Psoas muscle (tissue), 7 donors: ENCODE measurements at regions not wholly inside any gene's neighbourhood (a gene's known extent, or its start where the extent isn't known, plus 50 kb on each side); places are given as distances from the start of the nearest gene placed in this dataset.

Experiments
- ATAC-seq, 4 donors: fragments of 200-7000 bp; cut with Tn5 transposase; one replicate each; pipeline ENCODE4 v1.9.1; 2020; ENCODE audit warnings: moderate library complexity in 3 of 4, mild to moderate bottlenecking in 2 of 4
- DNase-seq, 2 donors: peaks; one replicate each; pipeline ENCODE4 v3.0.0-alpha.2; 2020
- H3K27ac ChIP-seq: fragments of 200-600 bp; one replicate; pipeline ENCODE4 v1.8.0; 2022
- H3K27me3 ChIP-seq, 3 donors: fragments of 200-600 bp in 1 of 3; one replicate each; pipeline versions ENCODE4 v1.6.1 to v1.8.0; 2013 to 2022; ENCODE audit warnings: low read length in 2 of 3, mild to moderate bottlenecking in 2 of 3, moderate library complexity in 1 of 3; ENCODE audit not compliant: insufficient read depth in 3 of 3
- H3K36me3 ChIP-seq, 2 donors: fragments of 200-600 bp in 1 of 2; one replicate each; pipeline versions ENCODE4 v1.6.1 to v1.8.0; 2013 to 2022; ENCODE audit warnings: low read depth in 1 of 2, mild to moderate bottlenecking in 1 of 2, moderate library complexity in 1 of 2; ENCODE audit not compliant: insufficient read depth in 1 of 2
- H3K4me1 ChIP-seq: fragments of 200-600 bp; one replicate; pipeline ENCODE4 v1.8.0; 2022
- H3K4me3 ChIP-seq: fragments of 200-600 bp; one replicate; pipeline ENCODE4 v1.8.0; 2022; ENCODE audit warnings: mild to moderate bottlenecking
- H3K9me3 ChIP-seq: fragments of 200-600 bp; one replicate; pipeline ENCODE4 v1.8.0; 2022
- CTCF ChIP-seq: fragments of 200-600 bp; IDR thresholded peaks from one replicate; pipeline ENCODE4 v1.8.0; 2022; ENCODE audit warnings: antibody characterized with exemption
- WGBS, 3 donors: extraction: QIAGEN DNeasy Blood & Tissue Kit; methylation state at CpG; one replicate each; pipeline versions ENCODE4 v1.1.6 to v1.1.7; 2013; 5-methylcytosine and 5-hydroxymethylcytosine counted together
- intact Hi-C, 2 donors: fragments of 100-400 bp; cut with DNase I; formaldehyde crosslinking; loops; one replicate each; pipeline versions ENCODE4 v1.11.0 to v1.14.2; 2022
- donor health status: healthy with polysubstance abuse.
- donor health status: DM: no; HTN: no; CAD: no; lungs with moderate emphysema.
- donor health status: Bipolar disorder and iron deficiency.
- donor health status: healthy.
- donor health status: DM: yes; HTN: yes; CAD: no.
- donor health status: DM: no; HTN: no; CAD: no.
- donor health status: DM: yes; HTN: yes; CAD: no.

DNA sequence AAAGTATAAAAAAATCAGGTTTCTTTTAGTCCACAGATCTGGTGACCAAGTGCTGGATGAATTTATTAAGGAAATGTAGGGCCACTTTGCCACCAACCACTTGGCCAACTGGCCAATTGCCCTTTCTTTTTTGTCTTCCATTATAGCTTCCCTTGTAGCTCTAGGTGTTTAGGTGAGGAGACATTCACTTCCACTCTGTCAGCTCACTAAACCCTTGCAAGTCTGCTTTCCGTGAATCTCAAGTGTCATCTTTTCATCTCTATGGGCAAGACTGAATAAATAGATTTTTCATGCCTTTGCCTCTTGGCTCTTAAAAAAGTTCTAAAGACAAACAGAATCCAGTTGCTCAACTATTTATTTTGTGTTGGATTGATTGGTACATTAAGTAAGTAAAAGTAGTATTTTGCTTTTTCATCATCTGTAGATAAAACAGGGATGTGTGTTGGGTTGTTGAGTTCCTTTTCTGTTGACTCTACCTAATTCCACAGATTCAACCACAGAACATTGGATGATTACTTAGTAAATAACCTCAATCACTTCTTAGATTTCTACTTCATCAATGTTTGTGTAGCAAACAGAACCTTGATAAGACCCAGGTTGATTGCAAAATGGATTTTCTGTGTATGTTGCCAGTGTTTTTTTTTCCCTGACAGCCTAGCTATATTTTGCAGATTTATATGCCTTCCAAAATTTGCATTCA is 68.1 kb upstream of the GRXCR1 start:
- no peak for TF ChIP-seq CTCF
- no peak overlapping the region for H3K4me3 ChIP-seq
- intact Hi-C loops, result no loop called here
- H3K36me3 ChIP-seq, result no peaks in the 10 kb centered on the region
- 62 to 84% (median 75%) methylated on average over 1 of the region's 1 CpG for WGBS, 3 donors
- H3K9me3 ChIP-seq, result no peaks in the 10 kb centered on the region
- H3K4me1 ChIP-seq, result no peaks in the 10 kb centered on the region
- no peaks in the 10 kb centered on the region for H3K27me3 ChIP-seq
- no peak overlapping the region for H3K27ac ChIP-seq
- DNase-seq (no peak), ATAC-seq (no peak)

DNA sequence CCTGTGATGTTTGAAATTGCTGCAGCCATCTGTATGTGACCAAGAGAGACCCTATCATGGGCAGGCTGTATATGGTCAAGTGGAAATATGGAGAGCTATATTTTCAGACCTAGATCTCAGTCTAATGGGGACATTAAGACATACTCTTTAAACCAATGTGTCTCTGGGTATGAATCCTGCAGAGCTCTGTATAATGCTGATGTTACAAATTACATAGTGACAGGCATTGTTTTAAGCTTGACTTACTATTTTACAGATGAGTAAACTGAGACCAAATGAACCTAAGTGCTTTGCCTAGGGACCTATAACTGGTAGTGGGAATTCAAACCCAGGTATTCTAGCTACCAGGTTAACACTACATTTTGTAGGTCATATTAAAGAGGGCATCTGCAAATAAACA is 71.3 kb upstream of the GRXCR1 start:
- intact Hi-C loops, result no loop called here
- Histone ChIP-seq H3K27me3 (no peaks in the 10 kb centered on the region), H3K36me3 (no peaks in the 10 kb centered on the region), H3K4me1 (no peaks in the 10 kb centered on the region), H3K4me3 (no peak overlapping the region), H3K27ac (no peak overlapping the region), H3K9me3 (no peaks in the 10 kb centered on the region)
- DNase-seq (no peak), ATAC-seq (no peak)
- no peak for TF ChIP-seq CTCF

GRCh38 chr4:42819863-42820514 is 72.5 kb upstream of the GRXCR1 start:
- DNase-seq, result no peak
- Histone ChIP-seq H3K4me3 (no peak overlapping the region), H3K36me3 (no peaks in the 10 kb centered on the region), H3K9me3 (no peaks in the 10 kb centered on the region), H3K27me3 (no peaks in the 10 kb centered on the region), H3K4me1 (no peaks in the 10 kb centered on the region), H3K27ac (no peak overlapping the region)
- ATAC-seq, result no peak
- WGBS, 3 donors, result 26 to 53% (median 42%) methylated on average over 2 of the region's 2 CpGs
- intact Hi-C loops, result loop anchor here in 1 of 2 donors (5.0 kb wide), 1 partner anchor 253 kb away; no protein-coding TSS in a partner anchor
- no peak for TF ChIP-seq CTCF

DNA sequence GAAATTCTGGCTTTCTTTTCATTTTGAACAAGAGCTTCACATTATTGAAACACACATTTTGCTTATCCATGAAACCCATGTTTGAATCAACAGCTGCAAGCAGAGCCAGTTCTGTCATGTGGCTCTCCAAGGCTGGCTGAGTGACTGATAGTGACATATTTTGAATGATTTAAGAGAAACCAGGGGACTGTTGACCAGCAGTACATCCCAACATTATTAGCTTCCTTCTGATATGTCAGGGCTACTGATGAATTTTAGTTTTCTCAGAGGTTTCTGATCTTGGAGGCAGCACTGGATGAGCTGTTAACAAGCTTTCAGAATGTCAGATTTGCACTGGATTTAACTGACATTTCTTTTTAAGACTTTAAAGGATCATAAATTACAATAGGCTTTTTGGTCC is 74.6 kb upstream of the GRXCR1 start:
- Histone ChIP-seq H3K36me3 (no peaks in the 10 kb centered on the region), H3K27ac (no peak overlapping the region), H3K4me1 (no peaks in the 10 kb centered on the region), H3K27me3 (no peaks in the 10 kb centered on the region), H3K9me3 (no peaks in the 10 kb centered on the region), H3K4me3 (no peak overlapping the region)
- intact Hi-C loops, result loop anchor here in 1 of 2 donors (5.0 kb wide), 1 partner anchor 251 kb away; no protein-coding TSS in a partner anchor
- ATAC-seq (no peak), DNase-seq (no peak)
- TF ChIP-seq CTCF, result no peak
